NCI-H1092 (cell line): ENCODE measurements at regions not wholly inside any gene's neighbourhood (a gene's known extent, or its start where the extent isn't known, plus 50 kb on each side); places are given as distances from the start of the nearest gene placed in this dataset.

ENCODE experiments used
- DNase-seq: peaks from one replicate; lab custom pipeline; 2025; lab: John Stamatoyannopoulos, UW

GRCh38 chr5:133797167-133797566 lies 171.3 kb downstream of the C5orf15 start:
- DNase-seq = no peak

GRCh38 chr5:133796186-133796585 lies 172.2 kb downstream of the C5orf15 start:
- DNase-seq = no peak

- no peak for DNase-seq
These were observed 173.5 kb downstream of the C5orf15 start for GRCh38 chr5:133794771-133795415.

- DNase-seq = no peak
These were observed 174.5 kb downstream of the C5orf15 start for GRCh38 chr5:133793756-133794465.

GRCh38 chr5:133792655-133793054 lies 175.8 kb downstream of the C5orf15 start:
- DNase-seq = no peak

GRCh38 chr5:133792024-133792423 lies 176.4 kb downstream of the C5orf15 start:
- no peak for DNase-seq

- DNase-seq = no peak
These were observed 177.5 kb downstream of the C5orf15 start for GRCh38 chr5:133790898-133791297.

- DNase-seq = no peak
These were observed 177.1 kb upstream of the FSTL4 start for GRCh38 chr5:133789428-133789827.

- DNase-seq = no peak
These were observed 175.8 kb upstream of the FSTL4 start for GRCh38 chr5:133788121-133788520.

GRCh38 chr5:133786420-133786819 lies 174.1 kb upstream of the FSTL4 start:
- no peak for DNase-seq

- DNase-seq = no peak
These were observed 172.8 kb upstream of the FSTL4 start for GRCh38 chr5:133785182-133785581.

- DNase-seq = no peak
These were observed 171.1 kb upstream of the FSTL4 start for GRCh38 chr5:133783481-133783880.

- no peak for DNase-seq
These were observed 170.4 kb upstream of the FSTL4 start for GRCh38 chr5:133782736-133783135.

GRCh38 chr5:133781436-133782225 lies 169.3 kb upstream of the FSTL4 start:
- DNase-seq = peak; percentile 22

GRCh38 chr5:133780619-133781280 lies 168.4 kb upstream of the FSTL4 start:
- DNase-seq = no peak

GRCh38 chr5:133779828-133780475 lies 167.6 kb upstream of the FSTL4 start:
- DNase-seq = no peak

GRCh38 chr5:133778636-133779035 lies 166.3 kb upstream of the FSTL4 start:
- DNase-seq = no peak

- DNase-seq = no peak
These were observed 165.6 kb upstream of the FSTL4 start for GRCh38 chr5:133777951-133778350.

GRCh38 chr5:133775584-133776304 lies 163.4 kb upstream of the FSTL4 start:
- DNase-seq = no peak

GRCh38 chr5:133773247-133774202 lies 161.2 kb upstream of the FSTL4 start:
- no peak for DNase-seq
